ENCODE measurements at regions not wholly inside any gene's neighbourhood (a gene's known extent, or its start where the extent isn't known, plus 50 kb on each side); places are given as distances from the start of the nearest gene placed in this dataset.

- TF ChIP-seq ZNF416 (tag by site-specific recombination; IDR thresholded peaks at IDR 0.05) (no peak), YY1 (tag by site-specific recombination; IDR thresholded peaks at IDR 0.05) (no peak), ZNF335 (tag by site-specific recombination; conservative IDR thresholded peaks at IDR 0.05) (no peak), ZNF521 (tag by site-specific recombination; IDR thresholded peaks at IDR 0.05) (no peak), ZNF530 (tag by site-specific recombination; IDR thresholded peaks at IDR 0.05; ENCODE audit: low read depth) (no peak), HOXD13 (CRISPR knock-in tag; IDR thresholded peaks at IDR 0.05; ENCODE audit: borderline replicate concordance) (no peak), ZNF214 (tag by site-specific recombination; IDR thresholded peaks at IDR 0.05; ENCODE audit: borderline replicate concordance) (no peak), ZNF223 (tag by site-specific recombination; IDR thresholded peaks at IDR 0.05) (no peak)
- TF ChIP-seq, protein P1, sequence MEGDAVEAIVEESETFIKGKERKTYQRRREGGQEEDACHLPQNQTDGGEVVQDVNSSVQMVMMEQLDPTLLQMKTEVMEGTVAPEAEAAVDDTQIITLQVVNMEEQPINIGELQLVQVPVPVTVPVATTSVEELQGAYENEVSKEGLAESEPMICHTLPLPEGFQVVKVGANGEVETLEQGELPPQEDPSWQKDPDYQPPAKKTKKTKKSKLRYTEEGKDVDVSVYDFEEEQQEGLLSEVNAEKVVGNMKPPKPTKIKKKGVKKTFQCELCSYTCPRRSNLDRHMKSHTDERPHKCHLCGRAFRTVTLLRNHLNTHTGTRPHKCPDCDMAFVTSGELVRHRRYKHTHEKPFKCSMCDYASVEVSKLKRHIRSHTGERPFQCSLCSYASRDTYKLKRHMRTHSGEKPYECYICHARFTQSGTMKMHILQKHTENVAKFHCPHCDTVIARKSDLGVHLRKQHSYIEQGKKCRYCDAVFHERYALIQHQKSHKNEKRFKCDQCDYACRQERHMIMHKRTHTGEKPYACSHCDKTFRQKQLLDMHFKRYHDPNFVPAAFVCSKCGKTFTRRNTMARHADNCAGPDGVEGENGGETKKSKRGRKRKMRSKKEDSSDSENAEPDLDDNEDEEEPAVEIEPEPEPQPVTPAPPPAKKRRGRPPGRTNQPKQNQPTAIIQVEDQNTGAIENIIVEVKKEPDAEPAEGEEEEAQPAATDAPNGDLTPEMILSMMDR (tag by site-specific recombination; IDR thresholded peaks at IDR 0.05) = no peak
These were observed 85.8 kb upstream of the NAMPT start for GRCh38 chr7:106370542-106370941.
